ENCODE measurements at regions not wholly inside any gene's neighbourhood (a gene's known extent, or its start where the extent isn't known, plus 50 kb on each side); places are given as distances from the start of the nearest gene placed in this dataset.

DNA sequence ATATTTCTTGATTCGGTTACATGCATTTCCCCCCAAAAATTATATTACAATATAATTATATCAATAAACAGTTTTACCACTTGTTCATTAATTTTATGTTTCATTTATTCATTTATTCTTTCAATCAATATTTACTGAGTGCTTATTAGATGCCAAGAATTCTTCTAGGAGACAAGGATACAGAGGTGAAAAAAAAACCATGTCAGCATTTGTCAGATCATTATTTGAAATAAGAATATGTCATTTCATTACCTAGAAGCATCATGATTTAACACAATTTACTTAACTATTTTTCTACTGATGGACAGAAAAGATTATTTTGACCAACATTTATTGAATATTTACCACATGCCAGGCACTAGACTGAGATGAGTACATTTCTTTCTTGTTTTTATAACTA is 512.7 kb downstream of the LMO4 start:
- TF ChIP-seq POLR2AphosphoS5 (IDR thresholded peaks at IDR 0.05; ENCODE audit: low read depth, low read length) (no peak), SIN3A (IDR thresholded peaks at IDR 0.05; ENCODE audit: borderline replicate concordance, insufficient read depth, low read depth, low read length) (no peak), TCF7L2 (IDR thresholded peaks at IDR 0.05; ENCODE audit: low read depth, low read length) (no peak)
- TF ChIP-seq, protein P1, sequence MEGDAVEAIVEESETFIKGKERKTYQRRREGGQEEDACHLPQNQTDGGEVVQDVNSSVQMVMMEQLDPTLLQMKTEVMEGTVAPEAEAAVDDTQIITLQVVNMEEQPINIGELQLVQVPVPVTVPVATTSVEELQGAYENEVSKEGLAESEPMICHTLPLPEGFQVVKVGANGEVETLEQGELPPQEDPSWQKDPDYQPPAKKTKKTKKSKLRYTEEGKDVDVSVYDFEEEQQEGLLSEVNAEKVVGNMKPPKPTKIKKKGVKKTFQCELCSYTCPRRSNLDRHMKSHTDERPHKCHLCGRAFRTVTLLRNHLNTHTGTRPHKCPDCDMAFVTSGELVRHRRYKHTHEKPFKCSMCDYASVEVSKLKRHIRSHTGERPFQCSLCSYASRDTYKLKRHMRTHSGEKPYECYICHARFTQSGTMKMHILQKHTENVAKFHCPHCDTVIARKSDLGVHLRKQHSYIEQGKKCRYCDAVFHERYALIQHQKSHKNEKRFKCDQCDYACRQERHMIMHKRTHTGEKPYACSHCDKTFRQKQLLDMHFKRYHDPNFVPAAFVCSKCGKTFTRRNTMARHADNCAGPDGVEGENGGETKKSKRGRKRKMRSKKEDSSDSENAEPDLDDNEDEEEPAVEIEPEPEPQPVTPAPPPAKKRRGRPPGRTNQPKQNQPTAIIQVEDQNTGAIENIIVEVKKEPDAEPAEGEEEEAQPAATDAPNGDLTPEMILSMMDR (IDR thresholded peaks at IDR 0.05): no peak
- TF ChIP-seq, protein P2, sequence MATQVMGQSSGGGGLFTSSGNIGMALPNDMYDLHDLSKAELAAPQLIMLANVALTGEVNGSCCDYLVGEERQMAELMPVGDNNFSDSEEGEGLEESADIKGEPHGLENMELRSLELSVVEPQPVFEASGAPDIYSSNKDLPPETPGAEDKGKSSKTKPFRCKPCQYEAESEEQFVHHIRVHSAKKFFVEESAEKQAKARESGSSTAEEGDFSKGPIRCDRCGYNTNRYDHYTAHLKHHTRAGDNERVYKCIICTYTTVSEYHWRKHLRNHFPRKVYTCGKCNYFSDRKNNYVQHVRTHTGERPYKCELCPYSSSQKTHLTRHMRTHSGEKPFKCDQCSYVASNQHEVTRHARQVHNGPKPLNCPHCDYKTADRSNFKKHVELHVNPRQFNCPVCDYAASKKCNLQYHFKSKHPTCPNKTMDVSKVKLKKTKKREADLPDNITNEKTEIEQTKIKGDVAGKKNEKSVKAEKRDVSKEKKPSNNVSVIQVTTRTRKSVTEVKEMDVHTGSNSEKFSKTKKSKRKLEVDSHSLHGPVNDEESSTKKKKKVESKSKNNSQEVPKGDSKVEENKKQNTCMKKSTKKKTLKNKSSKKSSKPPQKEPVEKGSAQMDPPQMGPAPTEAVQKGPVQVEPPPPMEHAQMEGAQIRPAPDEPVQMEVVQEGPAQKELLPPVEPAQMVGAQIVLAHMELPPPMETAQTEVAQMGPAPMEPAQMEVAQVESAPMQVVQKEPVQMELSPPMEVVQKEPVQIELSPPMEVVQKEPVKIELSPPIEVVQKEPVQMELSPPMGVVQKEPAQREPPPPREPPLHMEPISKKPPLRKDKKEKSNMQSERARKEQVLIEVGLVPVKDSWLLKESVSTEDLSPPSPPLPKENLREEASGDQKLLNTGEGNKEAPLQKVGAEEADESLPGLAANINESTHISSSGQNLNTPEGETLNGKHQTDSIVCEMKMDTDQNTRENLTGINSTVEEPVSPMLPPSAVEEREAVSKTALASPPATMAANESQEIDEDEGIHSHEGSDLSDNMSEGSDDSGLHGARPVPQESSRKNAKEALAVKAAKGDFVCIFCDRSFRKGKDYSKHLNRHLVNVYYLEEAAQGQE (IDR thresholded peaks at IDR 0.05; ENCODE audit: insufficient read depth in 1 of 2, low read depth in 2 of 2, low read length in 1 of 2): no peak
- no peak overlapping the region for H3K27ac ChIP-seq (ENCODE audit: low read length)
- intact Hi-C loops (cut with micrococcal nuclease; ENCODE audit: unreplicated experiment): no loop called here
- ChIA-PET CTCF (interaction anchor here (0.6 kb wide), 1 partner anchor 37 kb away, joined by 3 read pairs; no protein-coding TSS in a partner anchor), POLR2A (no interaction called here)
- no peaks in the 10 kb centered on the region for H3K27me3 ChIP-seq (ENCODE audit: control insufficient read depth, insufficient read depth, low read length)
- no TSS peak for BruUV-seq (replicated peaks)
- no peaks in the 10 kb centered on the region for H3K4me1 ChIP-seq (ENCODE audit: control insufficient read depth, insufficient read depth, low read length)
- ATAC-seq: no peak
- in situ Hi-C loops (cut with HindIII; ENCODE audit: low pct_unique_long_range_greater_than_20kb, low sequenced_read_pairs): no loop called here
- H3K4me3 ChIP-seq (ENCODE audit: low read depth in 2 of 2, low read length in 2 of 2): no peak overlapping the region
- H3K9me3 ChIP-seq (ENCODE audit: control insufficient read depth, insufficient read depth, low read depth, low read length): no peaks in the 10 kb centered on the region
- DNase-seq (ENCODE audit: low read depth, low spot score): no peak
- H3K36me3 ChIP-seq (ENCODE audit: control insufficient read depth, insufficient read depth, low read length): no peaks in the 10 kb centered on the region

DNA sequence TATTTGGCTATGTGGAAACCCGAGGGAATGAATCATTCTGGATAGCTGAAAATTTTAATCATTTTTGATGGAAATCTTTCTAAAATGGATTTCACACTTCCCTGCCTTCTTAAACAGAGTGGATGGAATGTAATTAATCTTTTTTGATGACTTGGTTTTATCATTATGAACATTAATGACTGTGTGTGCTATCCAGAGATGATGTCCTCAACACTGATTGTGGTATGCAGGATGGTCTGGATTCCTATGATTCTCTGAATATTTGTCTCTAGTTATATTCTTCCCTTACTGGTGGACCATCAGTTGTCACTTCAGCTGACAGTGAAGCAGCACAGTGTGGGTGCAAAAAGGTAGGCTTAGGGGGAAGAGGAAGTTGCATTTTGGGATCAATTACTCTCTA is 513.5 kb downstream of the LMO4 start:
- Histone ChIP-seq H3K4me1 (ENCODE audit: control insufficient read depth, insufficient read depth, low read length) (no peaks in the 10 kb centered on the region), H3K27ac (ENCODE audit: low read length) (no peak overlapping the region), H3K36me3 (ENCODE audit: control insufficient read depth, insufficient read depth, low read length) (no peaks in the 10 kb centered on the region), H3K4me3 (ENCODE audit: low read depth in 2 of 2, low read length in 2 of 2) (no peak overlapping the region), H3K9me3 (ENCODE audit: control insufficient read depth, insufficient read depth, low read depth, low read length) (no peaks in the 10 kb centered on the region), H3K27me3 (ENCODE audit: control insufficient read depth, insufficient read depth, low read length) (no peaks in the 10 kb centered on the region)
- ChIA-PET CTCF (interaction anchor here (0.6 kb wide), 1 partner anchor 38 kb away, joined by 3 read pairs; no protein-coding TSS in a partner anchor), POLR2A (no interaction called here)
- in situ Hi-C loops (cut with HindIII; ENCODE audit: low pct_unique_long_range_greater_than_20kb, low sequenced_read_pairs): no loop called here
- intact Hi-C loops (cut with micrococcal nuclease; ENCODE audit: unreplicated experiment): no loop called here
- ATAC-seq: no peak
- BruUV-seq (replicated peaks): no TSS peak
- TF ChIP-seq, protein P1 (IDR thresholded peaks at IDR 0.05): no peak
- DNase-seq (ENCODE audit: low read depth, low spot score): no peak

DNA sequence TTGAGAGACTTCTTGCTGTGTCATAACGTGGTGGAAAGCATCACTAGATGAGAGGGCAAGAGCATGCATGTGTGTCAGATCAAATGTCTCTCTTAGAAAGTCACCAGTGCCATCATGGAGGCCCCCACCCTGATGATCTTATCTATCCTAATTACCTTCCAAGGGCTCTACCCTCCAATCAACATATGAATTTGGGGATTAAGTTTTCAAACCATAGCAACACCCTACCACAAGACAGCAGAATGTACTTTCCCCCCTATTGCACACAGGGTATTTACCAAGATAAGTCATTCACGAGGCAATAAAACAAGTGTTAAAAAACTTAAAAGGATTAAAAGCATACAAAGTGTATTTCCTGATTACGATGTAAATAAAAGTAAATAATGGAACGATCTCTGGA is 515.6 kb downstream of the LMO4 start:
- no peaks in the 10 kb centered on the region for H3K27me3 ChIP-seq (ENCODE audit: control insufficient read depth, insufficient read depth, low read length)
- no peak overlapping the region for H3K4me3 ChIP-seq (ENCODE audit: low read depth in 2 of 2, low read length in 2 of 2)
- TF ChIP-seq POLR2AphosphoS5 (IDR thresholded peaks at IDR 0.05; ENCODE audit: low read depth, low read length): no peak
- TF ChIP-seq SIN3A (IDR thresholded peaks at IDR 0.05; ENCODE audit: borderline replicate concordance, insufficient read depth, low read depth, low read length): no peak
- TF ChIP-seq TCF7L2 (IDR thresholded peaks at IDR 0.05; ENCODE audit: low read depth, low read length): no peak
- TF ChIP-seq, protein P1 (IDR thresholded peaks at IDR 0.05): no peak
- TF ChIP-seq, protein P2 (IDR thresholded peaks at IDR 0.05; ENCODE audit: insufficient read depth in 1 of 2, low read depth in 2 of 2, low read length in 1 of 2): no peak
- DNase-seq (ENCODE audit: low read depth, low spot score) (no peak), ATAC-seq (no peak)
- intact Hi-C loops (cut with micrococcal nuclease; ENCODE audit: unreplicated experiment): no loop called here
- no peaks in the 10 kb centered on the region for H3K9me3 ChIP-seq (ENCODE audit: control insufficient read depth, insufficient read depth, low read depth, low read length)
- no peaks in the 10 kb centered on the region for H3K4me1 ChIP-seq (ENCODE audit: control insufficient read depth, insufficient read depth, low read length)
- CTCF ChIA-PET: no interaction called here
- no peaks in the 10 kb centered on the region for H3K36me3 ChIP-seq (ENCODE audit: control insufficient read depth, insufficient read depth, low read length)
- BruUV-seq (replicated peaks): no TSS peak
- no peak overlapping the region for H3K27ac ChIP-seq (ENCODE audit: low read length)
- in situ Hi-C loops (cut with HindIII; ENCODE audit: low pct_unique_long_range_greater_than_20kb, low sequenced_read_pairs): no loop called here
- POLR2A ChIA-PET: no interaction called here

Measured in Panc1 (cell line).